ENCODE measurements at regions not wholly inside any gene's neighbourhood (a gene's known extent, or its start where the extent isn't known, plus 50 kb on each side); places are given as distances from the start of the nearest gene placed in this dataset.
A peak's percentile ranks its signal among the peaks of the same experiment; 100 is the strongest.

- DNase-seq, result no peak
Observed at GRCh38 chr2:236317938-236318396, 53.8 kb upstream of the ASB18 start.

GRCh38 chr2:236318401-236318800 lies 54.2 kb upstream of the ASB18 start:
- DNase-seq, result no peak

- DNase-seq, result no peak
Observed at GRCh38 chr2:236319036-236319435, 54.8 kb upstream of the ASB18 start.

- DNase-seq, result no peak
Observed at GRCh38 chr2:236321415-236321814, 57.2 kb upstream of the ASB18 start.

GRCh38 chr2:236333417-236334121 lies 69.4 kb upstream of the ASB18 start:
- DNase-seq, result no peak

GRCh38 chr2:236334122-236334876 lies 70.1 kb upstream of the ASB18 start:
- DNase-seq, result no peak

GRCh38 chr2:236335696-236336574 lies 71.7 kb upstream of the ASB18 start:
- no peak for DNase-seq

GRCh38 chr2:236336575-236337464 lies 72.6 kb upstream of the ASB18 start:
- no peak for DNase-seq

GRCh38 chr2:236337465-236338325 lies 73.5 kb upstream of the ASB18 start:
- no peak for DNase-seq

- no peak for DNase-seq
Observed at GRCh38 chr2:236338495-236339184, 74.4 kb upstream of the ASB18 start.

GRCh38 chr2:236340251-236340650 lies 76.0 kb upstream of the ASB18 start:
- no peak for DNase-seq

GRCh38 chr2:236341067-236341466 lies 76.9 kb upstream of the ASB18 start:
- DNase-seq, result no peak

- DNase-seq, result no peak
Observed at GRCh38 chr2:236341721-236342120, 77.5 kb upstream of the ASB18 start.

GRCh38 chr2:236342507-236342906 lies 78.3 kb upstream of the ASB18 start:
- DNase-seq, result no peak

GRCh38 chr2:236342951-236343350 lies 78.7 kb upstream of the ASB18 start:
- DNase-seq, result no peak

- peak; percentile 69 for DNase-seq
Observed at GRCh38 chr2:236343400-236344161, 79.4 kb upstream of the ASB18 start.

GRCh38 chr2:236344446-236344845 lies 80.2 kb upstream of the ASB18 start:
- DNase-seq, result no peak

GRCh38 chr2:236345081-236345714 lies 81.0 kb upstream of the ASB18 start:
- no peak for DNase-seq

- no peak for DNase-seq
Observed at GRCh38 chr2:236346366-236346765, 82.2 kb upstream of the ASB18 start.
